Right lung (tissue), 2 donors: ENCODE measurements at regions not wholly inside any gene's neighbourhood (a gene's known extent, or its start where the extent isn't known, plus 50 kb on each side); places are given as distances from the start of the nearest gene placed in this dataset.
"Not testable (repeated sequence)": the region's sequence is repeated elsewhere in the genome, so short reads cannot be mapped to it uniquely, and the experiment has no call there.

Source experiments
- DNase-seq, 2 donors: peaks; one replicate each; pipeline ENCODE4 v3.0.0-alpha.2; 2013

DNA sequence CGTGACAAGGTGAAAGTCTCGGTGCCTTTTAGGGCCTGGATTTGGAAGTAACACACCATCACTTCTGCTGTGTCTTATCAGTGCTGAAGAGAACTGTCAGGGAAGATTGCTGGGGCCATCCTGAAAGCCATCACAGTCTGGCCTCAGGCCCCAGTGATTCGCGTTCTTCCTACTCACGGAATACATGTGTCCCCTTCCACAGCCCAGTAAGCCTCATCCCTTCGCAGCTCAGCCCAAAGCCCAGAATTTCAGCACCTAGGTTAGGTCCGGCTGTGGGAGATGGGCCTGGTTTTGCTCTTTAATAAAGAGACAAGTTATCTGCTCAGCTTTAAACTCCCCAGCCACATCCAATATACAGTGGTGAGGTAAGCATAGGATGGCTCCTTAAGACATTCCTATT, 113.0 kb upstream of the SPACA7 start:
- DNase-seq = no peak

DNA sequence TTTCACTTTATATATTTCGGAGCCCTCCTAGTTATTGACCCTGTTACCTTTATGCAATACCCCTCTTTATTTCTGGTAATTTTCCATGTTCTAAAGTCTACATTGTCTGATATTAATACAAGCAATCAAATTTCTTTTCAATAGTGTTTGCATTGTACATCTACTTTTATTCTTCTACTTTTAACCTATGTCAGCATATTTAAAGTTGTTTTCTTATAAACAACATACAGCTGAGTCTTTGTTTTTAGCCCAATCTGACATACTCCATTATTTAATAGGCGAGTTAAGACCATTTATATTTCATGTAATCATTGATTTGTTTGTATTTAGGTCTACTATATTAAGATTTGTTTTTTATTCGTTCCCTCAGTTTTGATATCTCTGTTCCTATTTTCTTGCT, 108.5 kb upstream of the SPACA7 start:
- DNase-seq = no peak

DNA sequence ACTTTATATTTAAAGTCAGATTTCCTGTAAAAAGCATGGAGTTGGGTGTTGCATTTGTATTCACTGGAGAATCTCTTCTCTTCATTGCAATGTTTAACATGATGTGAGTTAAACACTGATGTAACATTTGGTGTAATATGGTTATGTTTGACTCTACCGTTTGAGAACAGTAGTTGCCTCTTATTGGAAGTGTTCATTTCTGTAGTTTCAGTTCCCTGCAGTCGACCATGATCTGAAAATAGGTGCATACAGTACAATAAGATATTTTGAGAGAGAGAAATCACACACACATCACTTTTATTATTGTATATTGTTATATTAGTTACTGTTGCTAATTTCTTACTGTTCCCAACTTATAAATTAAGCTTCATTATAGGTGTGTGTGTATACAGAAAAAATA, 105.2 kb upstream of the SPACA7 start:
- no peak for DNase-seq

DNA sequence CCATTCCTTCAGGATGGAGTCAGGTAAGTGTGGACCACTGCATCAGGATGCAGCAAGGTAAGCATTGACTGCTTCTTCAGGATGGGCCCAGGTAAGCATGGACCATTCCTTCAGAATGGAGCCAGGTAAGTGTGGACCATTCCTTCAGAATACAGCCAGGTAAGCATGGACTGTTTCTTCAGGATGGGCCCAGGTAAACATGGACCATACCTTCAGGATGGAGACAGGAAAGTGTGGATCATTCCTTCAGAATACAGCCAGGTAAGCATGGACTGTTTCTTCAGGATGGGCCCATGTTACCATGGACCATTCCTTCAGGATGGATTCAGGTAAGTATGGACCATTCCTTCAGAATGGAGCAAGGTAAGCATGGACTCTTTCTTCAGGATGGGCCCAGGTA, 89.4 kb upstream of the SPACA7 start:
- DNase-seq = not testable (repeated sequence)

DNA sequence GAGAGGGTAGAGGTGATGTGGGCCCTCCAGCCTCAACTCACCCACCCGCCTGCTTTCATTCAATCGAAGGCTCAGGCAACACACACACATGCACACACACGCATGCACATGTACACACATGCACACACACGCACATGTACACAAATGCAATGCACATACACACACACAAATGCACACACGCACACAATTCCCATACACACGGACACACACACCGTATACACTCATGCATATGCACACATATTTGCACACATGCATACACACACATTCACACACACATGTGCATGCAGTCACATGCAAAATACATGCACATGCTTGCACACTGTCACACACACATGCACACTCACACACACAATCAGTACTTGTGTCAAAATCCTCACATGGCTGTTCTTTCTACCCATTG, 55.9 kb upstream of the SPACA7 start:
- no peak for DNase-seq

DNA sequence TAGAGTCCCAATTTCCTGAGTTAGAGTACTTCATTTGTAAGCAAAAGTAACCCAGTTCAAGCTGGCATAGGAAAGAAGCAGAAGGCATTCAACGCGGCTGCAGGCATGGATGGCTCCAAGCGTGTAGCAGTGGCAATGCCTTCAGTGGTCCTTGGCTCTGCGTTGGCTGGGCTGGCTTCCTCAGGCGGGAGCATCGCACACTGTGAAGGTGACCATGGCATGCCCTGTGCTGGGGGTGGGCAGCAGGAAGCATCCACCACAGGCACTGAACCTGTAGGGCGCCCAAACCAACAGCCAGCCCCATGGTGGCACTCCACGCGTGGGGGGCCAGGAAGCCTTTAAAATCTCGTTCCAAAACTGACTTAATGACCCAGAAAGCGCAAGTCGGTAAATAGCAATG, 53.6 kb upstream of the SPACA7 start:
- no peak for DNase-seq

DNA sequence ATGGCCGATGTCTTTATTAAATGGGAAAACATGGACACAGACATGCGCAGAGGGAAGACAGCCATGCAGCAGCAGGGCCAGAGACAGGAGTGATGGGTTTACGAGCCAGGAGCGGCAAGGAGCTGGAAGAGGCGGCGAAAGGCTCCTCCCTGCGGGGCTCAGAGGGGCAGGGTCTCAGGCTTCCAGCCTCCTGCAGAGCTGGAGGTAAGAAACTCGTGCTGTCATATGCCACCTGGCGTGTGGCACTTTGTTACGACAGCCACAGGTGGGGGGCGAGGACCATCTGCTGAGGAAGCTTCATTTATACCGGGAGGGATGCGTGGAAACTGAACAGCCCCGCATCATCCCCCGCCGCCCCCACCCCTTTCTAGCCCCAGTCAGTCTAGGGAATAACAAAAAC, 52.0 kb upstream of the SPACA7 start:
- DNase-seq = no peak

DNA sequence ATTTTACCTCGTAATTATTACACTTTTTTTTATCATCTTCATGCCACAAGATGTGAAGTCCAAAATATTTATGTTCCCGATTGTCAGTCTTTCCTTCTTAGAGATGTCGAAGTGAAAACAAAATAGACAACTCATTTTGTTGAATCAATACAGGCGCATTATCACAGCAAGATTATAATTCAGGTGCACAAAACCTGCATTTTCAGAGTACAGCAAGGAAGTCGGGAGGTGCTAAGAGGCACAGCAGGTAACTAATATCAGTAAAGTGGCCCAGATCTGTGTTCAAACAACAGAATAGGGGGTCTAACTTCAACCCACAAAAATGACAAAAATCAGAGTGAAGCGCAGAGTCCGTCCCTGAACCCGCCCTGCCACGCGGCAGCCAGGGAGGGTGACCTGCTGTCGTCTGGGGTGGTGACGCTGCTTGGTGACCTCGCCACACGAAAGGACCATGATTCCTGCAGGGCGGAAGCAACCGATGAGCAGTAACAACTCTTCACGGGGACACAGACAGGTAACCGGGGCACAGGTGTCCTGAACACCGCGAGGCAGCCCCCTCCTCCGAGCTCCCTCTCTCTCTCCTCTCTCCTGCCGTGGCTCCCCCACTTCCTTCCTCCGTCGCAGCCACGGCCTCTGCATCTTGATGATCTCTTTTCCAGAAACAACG, 50.9 kb upstream of the SPACA7 start:
- DNase-seq = no peak

DNA sequence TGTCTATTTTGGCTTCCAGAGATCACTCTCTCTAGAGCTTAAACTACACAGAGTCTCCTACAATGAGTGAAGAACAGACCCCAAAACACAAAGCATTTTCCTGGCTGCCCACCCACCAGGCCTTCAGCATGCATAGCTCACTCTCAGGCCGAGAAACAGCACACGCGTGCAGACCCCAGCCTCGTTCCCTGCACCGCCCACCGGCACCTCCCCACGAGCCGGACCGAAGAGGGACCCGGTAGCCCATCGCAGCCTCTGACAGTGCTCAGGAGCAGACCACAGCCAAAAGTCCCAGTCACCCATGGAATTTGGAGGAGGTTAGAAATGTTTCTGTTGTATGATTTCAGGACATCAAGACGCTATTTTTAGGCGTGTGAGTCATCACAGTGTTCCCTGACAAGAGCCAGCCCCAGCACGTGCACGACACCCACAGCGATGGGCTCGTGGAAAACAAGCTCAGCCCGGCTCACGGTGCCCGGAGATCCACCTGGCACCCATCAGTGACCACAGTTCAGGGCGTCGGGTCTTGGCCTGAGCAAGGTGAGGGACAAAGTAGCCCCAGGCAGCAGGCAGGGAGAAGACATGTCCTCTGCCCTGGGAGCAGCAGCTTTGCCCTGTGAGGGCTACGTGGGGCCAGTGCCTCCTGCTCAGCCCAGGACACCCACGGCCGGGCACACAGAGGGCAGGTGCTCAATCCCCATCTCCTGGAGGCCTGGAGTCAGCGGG, 50.1 kb upstream of the SPACA7 start:
- no peak for DNase-seq
